Endothelial cell of hepatic sinusoid (primary cell): ENCODE measurements at regions not wholly inside any gene's neighbourhood (a gene's known extent, or its start where the extent isn't known, plus 50 kb on each side); places are given as distances from the start of the nearest gene placed in this dataset.
"Not testable (repeated sequence)": the region's sequence is repeated elsewhere in the genome, so short reads cannot be mapped to it uniquely, and the experiment has no call there.

Source experiments
- in situ Hi-C: cut with HindIII; loops from 2 replicates; pipeline ENCODE4 v1.10.0; 2017; ENCODE audit warnings: low sequenced_read_pairs

DNA sequence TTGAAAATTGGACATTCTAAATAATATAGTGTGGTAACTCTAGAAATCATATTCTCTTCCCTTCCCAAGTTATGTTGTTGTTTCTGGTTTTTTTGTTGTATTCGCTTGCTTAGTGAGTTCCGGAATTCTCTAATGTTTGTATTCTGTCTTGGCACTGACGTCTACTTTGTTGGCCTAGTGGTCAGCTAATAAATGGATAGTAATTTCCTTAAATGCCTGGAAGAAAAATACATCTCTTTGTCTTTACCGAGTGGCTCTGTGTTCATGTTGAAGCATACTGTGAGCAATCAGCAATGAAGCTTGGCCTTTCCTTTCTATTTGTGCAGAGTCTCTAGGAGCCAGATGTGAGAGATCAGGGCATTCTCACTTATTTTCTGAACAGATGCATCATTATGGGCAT, 1225.7 kb downstream of the JRKL start:
- in situ Hi-C loops, result no loop called here

GRCh38 chr11:97617031-97617430, 1227.2 kb downstream of the JRKL start:
- in situ Hi-C loops, result no loop called here

GRCh38 chr11:97620007-97620406, 1230.2 kb downstream of the JRKL start:
- in situ Hi-C loops, result no loop called here

- in situ Hi-C loops, result no loop called here
These were observed 1231.5 kb downstream of the JRKL start for GRCh38 chr11:97621282-97621681.

GRCh38 chr11:97622795-97623194, 1233.0 kb downstream of the JRKL start:
- in situ Hi-C loops, result no loop called here

GRCh38 chr11:97636741-97637140, 1246.9 kb downstream of the JRKL start:
- in situ Hi-C loops, result not testable (repeated sequence)

DNA sequence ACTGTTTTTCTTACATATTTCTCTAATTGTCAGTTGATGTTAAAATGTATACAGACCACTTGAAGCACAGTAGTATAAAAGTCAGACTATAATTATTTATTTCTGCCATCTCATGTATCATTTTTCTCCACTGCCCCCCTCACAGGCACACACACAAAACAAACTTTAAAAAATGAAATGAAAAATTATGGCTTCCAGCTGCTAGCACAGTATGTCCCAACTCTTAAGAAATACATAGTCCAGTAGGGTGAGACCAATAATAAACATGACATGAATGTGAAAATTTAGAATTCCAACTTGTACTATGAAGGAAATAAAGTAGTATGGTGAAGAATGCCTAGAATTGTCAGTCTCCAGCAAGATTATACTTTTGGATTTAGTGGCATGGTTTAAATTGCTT, 1247.9 kb downstream of the JRKL start:
- in situ Hi-C loops, result no loop called here

GRCh38 chr11:97638641-97639224, 1248.9 kb downstream of the JRKL start:
- in situ Hi-C loops, result no loop called here

GRCh38 chr11:97641988-97642387, 1252.2 kb downstream of the JRKL start:
- in situ Hi-C loops, result no loop called here

GRCh38 chr11:97645736-97646135, 1255.9 kb downstream of the JRKL start:
- in situ Hi-C loops, result no loop called here

- in situ Hi-C loops, result no loop called here
These were observed 1266.5 kb downstream of the JRKL start for GRCh38 chr11:97656356-97656755.

- in situ Hi-C loops, result no loop called here
These were observed 1268.0 kb downstream of the JRKL start for GRCh38 chr11:97657852-97658251.

GRCh38 chr11:97667057-97667456, 1277.2 kb downstream of the JRKL start:
- in situ Hi-C loops, result no loop called here

- in situ Hi-C loops, result no loop called here
These were observed 1293.9 kb downstream of the JRKL start for GRCh38 chr11:97683733-97684132.

GRCh38 chr11:97684486-97685439, 1295.0 kb downstream of the JRKL start:
- in situ Hi-C loops, result no loop called here

DNA sequence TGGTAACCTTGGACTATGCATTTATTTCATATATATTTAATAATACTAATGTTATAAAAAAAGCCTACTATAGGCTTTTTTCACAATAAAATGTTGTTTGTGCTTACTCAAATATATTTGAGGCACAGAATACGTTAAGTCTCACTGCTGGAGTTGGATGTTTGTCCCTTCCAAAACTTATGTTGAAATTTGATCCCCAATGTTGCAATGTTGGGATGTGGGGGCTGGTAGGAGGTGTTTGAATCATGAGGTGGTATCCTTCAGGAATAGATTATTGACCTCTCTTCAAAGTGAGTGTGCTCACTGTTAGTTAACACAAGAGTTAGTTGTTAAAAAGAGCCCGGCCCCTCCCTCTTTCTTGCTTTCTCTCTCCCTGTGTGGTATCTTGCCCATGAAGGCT, 1295.9 kb downstream of the JRKL start:
- in situ Hi-C loops, result no loop called here

- in situ Hi-C loops, result no loop called here
These were observed 1297.3 kb downstream of the JRKL start for GRCh38 chr11:97687111-97687510.

GRCh38 chr11:97691061-97691460, 1301.2 kb downstream of the JRKL start:
- in situ Hi-C loops, result no loop called here

DNA sequence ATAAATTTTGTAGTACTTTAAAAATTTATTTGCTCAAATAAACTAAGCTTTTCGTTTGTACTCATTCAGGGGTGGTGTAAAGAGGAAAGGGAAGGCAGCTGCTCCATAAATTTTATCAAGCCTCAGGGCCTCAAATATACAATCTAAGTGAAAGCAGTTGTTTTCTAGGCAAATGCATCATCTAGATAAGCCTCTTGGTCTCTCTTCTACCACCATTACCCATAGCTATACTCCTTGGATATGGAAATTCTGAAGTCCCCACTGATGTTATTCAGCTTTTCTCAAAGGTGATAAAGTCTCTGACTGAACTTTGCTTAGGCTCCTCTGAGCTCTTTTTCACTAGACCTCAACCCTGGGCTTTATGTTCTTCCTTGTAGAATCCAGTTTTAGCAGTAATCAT, 1313.1 kb downstream of the JRKL start:
- in situ Hi-C loops, result no loop called here

- in situ Hi-C loops, result no loop called here
These were observed 1314.0 kb downstream of the JRKL start for GRCh38 chr11:97703851-97704250.

- in situ Hi-C loops, result not testable (repeated sequence)
These were observed 1315.3 kb upstream of the CNTN5 start for GRCh38 chr11:97705441-97705840.

GRCh38 chr11:97717922-97718321, 1302.8 kb upstream of the CNTN5 start:
- in situ Hi-C loops, result no loop called here
